Inflammatory macrophage treated with lipopolysaccharide for 1 hour (primary cell): ENCODE measurements at regions not wholly inside any gene's neighbourhood (a gene's known extent, or its start where the extent isn't known, plus 50 kb on each side); places are given as distances from the start of the nearest gene placed in this dataset.
"Not testable (repeated sequence)": the region's sequence is repeated elsewhere in the genome, so short reads cannot be mapped to it uniquely, and the experiment has no call there.

Experiments used
- DNase-seq, 2 donors: peaks; one replicate each; pipeline ENCODE4 v3.0.0-alpha.2; 2020 to 2022

GRCh38 chr7:142529591-142529990 is 219.7 kb upstream of the PRSS1 start:
- DNase-seq: no peak

- DNase-seq: no peak
These were observed 220.5 kb upstream of the PRSS1 start for GRCh38 chr7:142528608-142529408.

DNA sequence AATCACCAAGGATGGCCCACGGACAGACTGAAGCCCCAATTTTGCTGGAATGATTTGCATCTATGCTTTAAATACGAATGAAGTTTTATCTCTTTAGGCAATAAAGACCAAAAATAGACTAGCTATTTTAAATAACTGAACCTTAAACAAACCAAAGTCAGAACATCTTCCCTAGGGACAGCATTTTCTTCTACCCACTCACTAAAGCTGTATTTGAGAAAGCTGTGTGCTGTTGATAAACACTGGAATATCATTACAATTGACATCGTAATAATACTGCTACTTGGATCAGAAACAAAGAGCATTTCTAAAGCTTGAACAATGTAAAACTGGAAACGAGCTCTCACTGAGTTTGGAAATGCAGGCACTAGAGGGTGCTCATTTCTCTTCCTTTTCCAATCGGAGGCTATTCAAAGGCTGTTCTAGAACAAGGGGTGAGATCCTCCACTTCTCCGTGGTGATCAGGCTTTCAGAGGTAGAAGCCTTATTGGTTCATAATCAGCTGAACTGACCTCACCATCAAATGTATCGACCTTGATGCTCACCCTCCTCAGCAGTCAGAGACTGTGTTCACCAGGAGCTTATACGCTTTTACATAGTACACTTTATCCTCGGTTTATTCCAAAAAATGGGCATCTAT is 225.3 kb upstream of the PRSS1 start:
- DNase-seq: no peak

DNA sequence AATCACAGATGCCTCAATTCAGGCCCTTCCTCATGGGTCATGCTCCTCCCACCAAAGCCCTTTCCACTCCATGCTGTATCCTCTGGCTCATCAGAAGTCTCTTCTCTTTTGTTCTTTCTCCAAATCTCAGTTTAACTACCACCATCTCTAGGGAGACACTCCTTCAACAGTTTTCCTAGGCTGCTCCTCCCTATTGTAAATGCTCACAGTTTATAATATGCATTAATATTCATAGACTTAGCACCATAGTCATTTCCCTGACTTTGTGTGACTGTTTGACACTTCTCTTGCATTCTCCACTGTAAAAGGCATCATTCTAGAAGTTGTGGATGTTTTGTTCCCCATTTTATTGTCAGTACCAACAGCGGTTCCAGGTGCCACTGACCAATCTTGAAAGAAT is 226.5 kb upstream of the PRSS1 start:
- DNase-seq: no peak

GRCh38 chr7:142520885-142521284 is 228.4 kb upstream of the PRSS1 start:
- DNase-seq: not testable (repeated sequence)

DNA sequence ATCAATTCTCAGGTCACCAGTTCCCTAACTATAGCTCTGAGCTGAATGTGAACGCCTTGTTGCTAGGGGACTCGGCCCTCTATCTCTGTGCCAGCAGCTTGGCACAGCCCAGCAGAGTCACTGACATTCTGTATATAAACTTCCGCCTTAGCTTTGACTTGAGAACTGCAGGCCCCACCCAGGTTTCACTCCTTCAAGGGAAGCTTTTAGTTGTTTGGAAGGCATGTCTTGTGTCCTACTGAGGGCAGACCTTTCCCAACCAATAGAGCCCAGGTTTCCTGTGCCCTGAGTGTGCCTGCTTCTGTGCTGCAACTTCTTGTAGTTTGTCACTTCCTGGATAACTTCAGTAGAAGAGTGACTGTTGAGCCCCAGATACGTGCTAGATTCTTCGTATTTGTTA is 228.8 kb upstream of the PRSS1 start:
- DNase-seq: not testable (repeated sequence)

GRCh38 chr7:142519079-142520078 is 229.9 kb upstream of the PRSS1 start:
- no peak for DNase-seq

- peak; percentile 52 to 78 for DNase-seq
These were observed 233.2 kb upstream of the PRSS1 start for GRCh38 chr7:142516038-142516501.

DNA sequence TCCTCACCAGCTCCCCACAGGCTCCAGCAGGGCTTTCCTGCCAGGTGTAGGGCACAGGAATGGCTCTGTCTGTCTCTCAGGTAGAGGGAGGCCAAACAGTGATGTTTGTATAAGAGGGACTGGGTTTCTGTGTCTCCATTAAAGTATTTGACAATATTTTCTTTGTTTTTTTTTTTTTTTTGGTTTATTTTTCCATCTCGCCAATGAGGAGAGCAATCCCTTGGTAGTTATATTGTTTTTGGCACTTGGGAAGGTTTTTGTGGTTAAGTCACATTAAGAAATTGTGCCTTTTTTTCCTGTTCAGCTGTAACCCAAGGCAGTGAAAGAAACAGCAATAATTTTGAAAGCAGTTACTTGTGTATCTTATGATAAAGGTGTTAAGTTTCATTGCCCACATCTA is 234.6 kb upstream of the PRSS1 start:
- DNase-seq: not testable (repeated sequence)

- peak in 1 of 2 donors; percentile 51 for DNase-seq
These were observed 235.9 kb upstream of the PRSS1 start for GRCh38 chr7:142513178-142513955.

DNA sequence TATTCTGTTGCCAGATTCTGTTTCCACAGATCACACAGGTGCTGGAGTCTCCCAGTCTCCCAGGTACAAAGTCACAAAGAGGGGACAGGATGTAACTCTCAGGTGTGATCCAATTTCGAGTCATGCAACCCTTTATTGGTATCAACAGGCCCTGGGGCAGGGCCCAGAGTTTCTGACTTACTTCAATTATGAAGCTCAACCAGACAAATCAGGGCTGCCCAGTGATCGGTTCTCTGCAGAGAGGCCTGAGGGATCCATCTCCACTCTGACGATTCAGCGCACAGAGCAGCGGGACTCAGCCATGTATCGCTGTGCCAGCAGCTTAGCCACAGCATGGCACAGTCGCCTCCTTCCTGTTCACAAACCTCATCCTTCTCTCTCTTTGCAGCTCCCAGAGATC is 237.5 kb upstream of the PRSS1 start:
- no peak for DNase-seq

- no peak for DNase-seq
These were observed 237.9 kb upstream of the PRSS1 start for GRCh38 chr7:142511374-142511773.

- not testable (repeated sequence) for DNase-seq
These were observed 240.0 kb upstream of the PRSS1 start for GRCh38 chr7:142509235-142509634.

GRCh38 chr7:142508251-142508650 is 241.0 kb upstream of the PRSS1 start:
- no peak for DNase-seq

- no peak for DNase-seq
These were observed 241.5 kb upstream of the PRSS1 start for GRCh38 chr7:142507799-142508198.

GRCh38 chr7:142507066-142507465 is 242.2 kb upstream of the PRSS1 start:
- DNase-seq: not testable (repeated sequence)

DNA sequence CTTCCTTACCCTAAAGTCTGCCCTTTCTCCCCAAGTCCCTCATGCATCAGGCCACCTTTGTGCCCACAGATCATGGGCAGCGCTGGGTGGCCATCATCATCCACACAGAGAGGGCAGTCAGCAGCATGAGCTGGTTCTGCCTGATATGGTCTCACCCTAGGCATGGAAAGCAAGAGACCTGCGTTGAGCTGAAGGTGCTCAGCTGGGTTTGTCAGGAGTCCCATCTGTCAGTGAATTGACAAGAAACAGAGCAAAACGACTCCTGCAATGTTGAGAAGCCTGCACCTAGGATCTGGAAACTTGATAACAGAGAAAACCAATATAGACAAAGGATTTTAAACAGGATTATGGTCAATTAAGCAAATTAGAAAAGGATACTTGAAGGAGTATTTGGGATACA is 242.7 kb upstream of the PRSS1 start:
- no peak for DNase-seq

GRCh38 chr7:142503949-142504348 is 245.3 kb upstream of the PRSS1 start:
- DNase-seq: not testable (repeated sequence)

GRCh38 chr7:142503036-142503435 is 245.2 kb upstream of the PRSS58 start:
- no peak for DNase-seq

GRCh38 chr7:142501434-142501833 is 243.6 kb upstream of the PRSS58 start:
- no peak for DNase-seq

- no peak for DNase-seq
These were observed 242.5 kb upstream of the PRSS58 start for GRCh38 chr7:142500366-142500765.

DNA sequence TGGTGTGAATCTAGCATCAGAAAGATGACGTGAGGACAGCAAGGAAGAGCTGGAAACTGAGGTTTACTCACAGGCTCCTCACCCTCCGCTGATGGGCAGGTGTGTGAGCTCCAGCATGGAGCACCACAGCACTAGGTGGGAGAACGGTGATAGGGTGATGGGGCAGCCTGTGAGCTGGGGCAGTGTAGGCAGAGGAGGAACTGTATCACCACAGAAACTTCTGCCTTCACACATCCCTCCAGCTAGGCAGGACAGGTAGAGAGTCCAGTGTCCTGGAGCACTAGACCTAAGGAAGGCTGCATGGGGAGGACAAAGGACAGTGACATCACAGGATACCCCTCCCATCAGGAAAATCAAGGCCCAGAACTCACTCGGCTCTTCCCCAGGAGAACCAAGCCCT is 241.8 kb upstream of the PRSS58 start:
- DNase-seq: no peak
